ENCODE measurements at regions not wholly inside any gene's neighbourhood (a gene's known extent, or its start where the extent isn't known, plus 50 kb on each side); places are given as distances from the start of the nearest gene placed in this dataset.
"Not testable (repeated sequence)": the region's sequence is repeated elsewhere in the genome, so short reads cannot be mapped to it uniquely, and the experiment has no call there.

DNA sequence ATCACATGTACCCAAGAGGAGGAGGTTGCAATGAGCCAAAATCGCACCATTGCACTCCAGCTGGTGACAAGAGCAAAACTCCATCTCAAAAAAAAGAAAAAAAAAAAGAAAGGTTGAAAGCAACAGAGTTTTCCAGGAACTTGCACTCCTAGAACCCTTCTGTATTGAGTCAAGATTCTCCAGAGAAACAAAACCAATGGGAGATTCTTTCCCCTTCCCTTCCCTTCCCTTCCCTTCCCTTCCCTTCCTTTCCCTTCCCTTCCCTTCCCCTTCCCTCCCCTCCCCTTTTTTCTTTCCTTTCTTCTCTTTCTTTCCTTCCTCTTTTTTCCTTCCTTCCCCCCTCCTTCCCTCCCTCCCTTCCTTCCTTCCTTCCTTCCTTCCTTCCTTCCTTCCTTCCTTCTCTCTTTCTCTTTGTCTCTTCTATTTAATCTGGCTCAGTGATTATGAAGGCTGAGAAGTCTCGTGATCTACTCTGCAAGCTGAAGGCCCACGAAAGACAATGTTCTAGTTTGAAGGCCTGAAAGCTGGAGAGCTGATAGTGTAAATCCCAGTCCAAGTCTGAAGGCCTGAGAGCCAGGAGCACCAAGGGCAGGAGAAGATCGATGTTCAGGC, 59.6 kb upstream of the CNTLN start:
- TF ChIP-seq, protein P1, sequence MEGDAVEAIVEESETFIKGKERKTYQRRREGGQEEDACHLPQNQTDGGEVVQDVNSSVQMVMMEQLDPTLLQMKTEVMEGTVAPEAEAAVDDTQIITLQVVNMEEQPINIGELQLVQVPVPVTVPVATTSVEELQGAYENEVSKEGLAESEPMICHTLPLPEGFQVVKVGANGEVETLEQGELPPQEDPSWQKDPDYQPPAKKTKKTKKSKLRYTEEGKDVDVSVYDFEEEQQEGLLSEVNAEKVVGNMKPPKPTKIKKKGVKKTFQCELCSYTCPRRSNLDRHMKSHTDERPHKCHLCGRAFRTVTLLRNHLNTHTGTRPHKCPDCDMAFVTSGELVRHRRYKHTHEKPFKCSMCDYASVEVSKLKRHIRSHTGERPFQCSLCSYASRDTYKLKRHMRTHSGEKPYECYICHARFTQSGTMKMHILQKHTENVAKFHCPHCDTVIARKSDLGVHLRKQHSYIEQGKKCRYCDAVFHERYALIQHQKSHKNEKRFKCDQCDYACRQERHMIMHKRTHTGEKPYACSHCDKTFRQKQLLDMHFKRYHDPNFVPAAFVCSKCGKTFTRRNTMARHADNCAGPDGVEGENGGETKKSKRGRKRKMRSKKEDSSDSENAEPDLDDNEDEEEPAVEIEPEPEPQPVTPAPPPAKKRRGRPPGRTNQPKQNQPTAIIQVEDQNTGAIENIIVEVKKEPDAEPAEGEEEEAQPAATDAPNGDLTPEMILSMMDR (IDR thresholded peaks at IDR 0.05; ENCODE audit: unreplicated experiment): no peak
- Mint-ChIP-seq H3K4me1 (peaks cover 9% of the 10 kb centered on the region), H3K36me3 (no peaks in the 10 kb centered on the region), H3K9me3 (no peaks in the 10 kb centered on the region), H3K27me3 (ENCODE audit: low read depth) (no peaks in the 10 kb centered on the region), H3K4me3 (no peak overlapping the region), H3K27ac (no peak overlapping the region)
- DNase-seq (ENCODE audit: low spot score in 2 of 2, unreplicated experiment in 2 of 2): no peak

- H3K4me3 Mint-ChIP-seq; H3K27ac Mint-ChIP-seq; DNase-seq (ENCODE audit: low spot score in 2 of 2, unreplicated experiment in 2 of 2); H3K27me3 Mint-ChIP-seq (ENCODE audit: low read depth); H3K9me3 Mint-ChIP-seq; H3K36me3 Mint-ChIP-seq; H3K4me1 Mint-ChIP-seq: not testable (repeated sequence)
These were observed 62.3 kb upstream of the CNTLN start for GRCh38 chr9:17072563-17072962.

- H3K4me1 Mint-ChIP-seq: no peaks in the 10 kb centered on the region
- no peak for DNase-seq (ENCODE audit: low spot score in 2 of 2, unreplicated experiment in 2 of 2)
- no peaks in the 10 kb centered on the region for H3K27me3 Mint-ChIP-seq (ENCODE audit: low read depth)
- TF ChIP-seq, protein P1 (IDR thresholded peaks at IDR 0.05; ENCODE audit: unreplicated experiment): no peak
- H3K4me3 Mint-ChIP-seq: no peak overlapping the region
- H3K36me3 Mint-ChIP-seq: no peaks in the 10 kb centered on the region
- H3K27ac Mint-ChIP-seq: no peak overlapping the region
- no peaks in the 10 kb centered on the region for H3K9me3 Mint-ChIP-seq
These were observed 66.2 kb upstream of the CNTLN start for GRCh38 chr9:17068671-17069070.

- TF ChIP-seq, protein P1 (IDR thresholded peaks at IDR 0.05; ENCODE audit: unreplicated experiment): no peak
- no peak overlapping the region for H3K4me3 Mint-ChIP-seq
- H3K27ac Mint-ChIP-seq: no peak overlapping the region
- H3K27me3 Mint-ChIP-seq (ENCODE audit: low read depth): no peaks in the 10 kb centered on the region
- no peaks in the 10 kb centered on the region for H3K36me3 Mint-ChIP-seq
- no peaks in the 10 kb centered on the region for H3K9me3 Mint-ChIP-seq
- no peaks in the 10 kb centered on the region for H3K4me1 Mint-ChIP-seq
- DNase-seq (ENCODE audit: low spot score in 2 of 2, unreplicated experiment in 2 of 2): no peak
These were observed 69.8 kb upstream of the CNTLN start for GRCh38 chr9:17065062-17065461.

DNA sequence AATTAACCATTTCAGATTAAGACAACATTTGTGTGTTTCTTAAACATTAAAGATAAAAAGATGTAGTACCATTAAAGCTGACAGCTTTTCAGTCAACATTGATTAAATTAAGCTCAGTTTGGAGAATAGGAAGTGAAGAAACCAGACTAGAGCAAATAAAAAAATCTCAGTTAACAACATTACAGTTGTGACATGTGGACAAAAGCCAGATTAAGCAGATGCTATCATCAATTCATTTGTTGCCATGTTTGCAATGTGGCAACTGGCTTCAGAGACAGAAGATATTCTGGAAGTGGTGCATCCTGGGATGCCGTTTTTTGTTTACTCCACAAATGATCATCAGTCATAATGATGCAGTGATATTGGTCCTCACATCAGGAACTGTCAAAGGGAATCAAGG, 70.3 kb upstream of the CNTLN start:
- H3K4me1 Mint-ChIP-seq: no peaks in the 10 kb centered on the region
- no peaks in the 10 kb centered on the region for H3K9me3 Mint-ChIP-seq
- H3K27ac Mint-ChIP-seq: no peak overlapping the region
- H3K27me3 Mint-ChIP-seq (ENCODE audit: low read depth): no peaks in the 10 kb centered on the region
- no peaks in the 10 kb centered on the region for H3K36me3 Mint-ChIP-seq
- no peak for DNase-seq (ENCODE audit: low spot score in 2 of 2, unreplicated experiment in 2 of 2)
- H3K4me3 Mint-ChIP-seq: no peak overlapping the region
- TF ChIP-seq, protein P1 (IDR thresholded peaks at IDR 0.05; ENCODE audit: unreplicated experiment): no peak

GRCh38 chr9:17063535-17064135, 71.2 kb upstream of the CNTLN start:
- Mint-ChIP-seq H3K4me3 (no peak overlapping the region), H3K27ac (no peak overlapping the region), H3K27me3 (ENCODE audit: low read depth) (no peaks in the 10 kb centered on the region), H3K36me3 (no peaks in the 10 kb centered on the region), H3K4me1 (no peaks in the 10 kb centered on the region), H3K9me3 (no peaks in the 10 kb centered on the region)
- DNase-seq (ENCODE audit: low spot score in 2 of 2, unreplicated experiment in 2 of 2): no peak
- TF ChIP-seq, protein P1 (IDR thresholded peaks at IDR 0.05; ENCODE audit: unreplicated experiment): peak; percentile 60
